Astrocyte (in vitro differentiated cells and primary cell): ENCODE measurements at regions not wholly inside any gene's neighbourhood (a gene's known extent, or its start where the extent isn't known, plus 50 kb on each side); places are given as distances from the start of the nearest gene placed in this dataset.

Experiments used
- CTCF ChIP-seq: IDR thresholded peaks from 2 replicates; pipeline ENCODE4 v1.5.1; 2011; ENCODE audit warnings: low read depth, mild to moderate bottlenecking, inconsistent platforms, low read length, moderate library complexity; ENCODE audit not compliant: insufficient read depth
- EZH2 ChIP-seq: IDR thresholded peaks from 2 replicates; pipeline ENCODE4 v1.6.1; 2012; ENCODE audit warnings: mild to moderate bottlenecking, low read length, inconsistent platforms; ENCODE audit not compliant: insufficient read depth

GRCh38 chr12:34124608-34125007, 102.3 kb downstream of the ALG10 start:
- no peak for TF ChIP-seq CTCF
- TF ChIP-seq EZH2, result no peak
